ENCODE measurements at regions not wholly inside any gene's neighbourhood (a gene's known extent, or its start where the extent isn't known, plus 50 kb on each side); places are given as distances from the start of the nearest gene placed in this dataset.

- Mint-ChIP-seq H3K36me3 (ENCODE audit: insufficient read depth) (no peaks in the 10 kb centered on the region), H3K9me3 (ENCODE audit: low read depth) (no peaks in the 10 kb centered on the region), H3K27me3 (peaks cover 22% of the 10 kb centered on the region), H3K27ac (no peak overlapping the region), H3K4me3 (ENCODE audit: low read depth) (no peak overlapping the region), H3K4me1 (ENCODE audit: low read depth) (peaks cover 14% of the 10 kb centered on the region)
- DNase-seq (ENCODE audit: low spot score, unreplicated experiment), result no peak
- TF ChIP-seq CTCF (IDR thresholded peaks at IDR 0.05; ENCODE audit: unreplicated experiment), result no peak
These were observed 448.1 kb upstream of the SEMA3D start for GRCh38 chr7:85634951-85635350.

- Mint-ChIP-seq H3K4me1 (ENCODE audit: low read depth) (peaks cover 19% of the 10 kb centered on the region), H3K4me3 (ENCODE audit: low read depth) (no peak overlapping the region), H3K9me3 (ENCODE audit: low read depth) (no peaks in the 10 kb centered on the region), H3K36me3 (ENCODE audit: insufficient read depth) (no peaks in the 10 kb centered on the region), H3K27ac (peak overlapping the region; percentile 74), H3K27me3 (peaks cover 31% of the 10 kb centered on the region)
- no peak for DNase-seq (ENCODE audit: low spot score, unreplicated experiment)
- TF ChIP-seq CTCF (IDR thresholded peaks at IDR 0.05; ENCODE audit: unreplicated experiment), result no peak
These were observed 444.2 kb upstream of the SEMA3D start for GRCh38 chr7:85630904-85631600.

GRCh38 chr7:85627791-85628586 lies 441.1 kb upstream of the SEMA3D start:
- TF ChIP-seq CTCF (IDR thresholded peaks at IDR 0.05; ENCODE audit: unreplicated experiment), result no peak
- H3K36me3 Mint-ChIP-seq (ENCODE audit: insufficient read depth), result peaks cover 2% of the 10 kb centered on the region
- H3K27me3 Mint-ChIP-seq, result peaks cover 15% of the 10 kb centered on the region
- H3K4me3 Mint-ChIP-seq (ENCODE audit: low read depth), result no peak overlapping the region
- no peak for DNase-seq (ENCODE audit: low spot score, unreplicated experiment)
- peaks cover 16% of the 10 kb centered on the region for H3K4me1 Mint-ChIP-seq (ENCODE audit: low read depth)
- H3K9me3 Mint-ChIP-seq (ENCODE audit: low read depth), result peaks cover 14% of the 10 kb centered on the region
- no peak overlapping the region for H3K27ac Mint-ChIP-seq

- no peak for DNase-seq (ENCODE audit: low spot score, unreplicated experiment)
- peaks cover 13% of the 10 kb centered on the region for H3K4me1 Mint-ChIP-seq (ENCODE audit: low read depth)
- no peak overlapping the region for H3K4me3 Mint-ChIP-seq (ENCODE audit: low read depth)
- peaks cover 2% of the 10 kb centered on the region for H3K36me3 Mint-ChIP-seq (ENCODE audit: insufficient read depth)
- H3K9me3 Mint-ChIP-seq (ENCODE audit: low read depth), result peaks cover 14% of the 10 kb centered on the region
- TF ChIP-seq CTCF (IDR thresholded peaks at IDR 0.05; ENCODE audit: unreplicated experiment), result no peak
- peaks cover 8% of the 10 kb centered on the region for H3K27me3 Mint-ChIP-seq
- no peak overlapping the region for H3K27ac Mint-ChIP-seq
These were observed 435.2 kb upstream of the SEMA3D start for GRCh38 chr7:85622059-85622458.

GRCh38 chr7:85620936-85621685 lies 434.3 kb upstream of the SEMA3D start:
- no peak for DNase-seq (ENCODE audit: low spot score, unreplicated experiment)
- Mint-ChIP-seq H3K9me3 (ENCODE audit: low read depth) (peaks cover 18% of the 10 kb centered on the region), H3K36me3 (ENCODE audit: insufficient read depth) (peaks cover 2% of the 10 kb centered on the region), H3K27ac (no peak overlapping the region), H3K27me3 (no peaks in the 10 kb centered on the region), H3K4me3 (ENCODE audit: low read depth) (no peak overlapping the region), H3K4me1 (ENCODE audit: low read depth) (peaks cover 13% of the 10 kb centered on the region)
- TF ChIP-seq CTCF (IDR thresholded peaks at IDR 0.05; ENCODE audit: unreplicated experiment), result no peak
